Tibial nerve (tissue), 4 donors: ENCODE measurements at regions not wholly inside any gene's neighbourhood (a gene's known extent, or its start where the extent isn't known, plus 50 kb on each side); places are given as distances from the start of the nearest gene placed in this dataset.
"Not testable (repeated sequence)": the region's sequence is repeated elsewhere in the genome, so short reads cannot be mapped to it uniquely, and the experiment has no call there.

Experiments used
- DNase-seq, 2 donors: peaks; one replicate each; pipeline ENCODE4 v3.0.0-alpha.2; 2019; ENCODE audit warnings: low spot score in 2 of 2
- H3K27ac ChIP-seq, 4 donors: fragments of 200-600 bp; sonication (generic) in 3 of 4; one replicate each; pipeline ENCODE4 v1.5.1; 2017 to 2019; ENCODE audit warnings: mild to moderate bottlenecking in 1 of 4
- H3K27me3 ChIP-seq, 2 donors: fragments of 200-600 bp; sonication (generic) in 1 of 2; one replicate each; pipeline versions ENCODE4 v1.5.1 to v1.6.0; 2017 to 2019
- H3K36me3 ChIP-seq, 3 donors: fragments of 200-600 bp; sonication (generic); one replicate each; pipeline ENCODE4 v1.5.1; 2018 to 2019
- H3K4me1 ChIP-seq, 4 donors: fragments of 200-600 bp; sonication (generic) in 3 of 4; one replicate each; pipeline ENCODE4 v1.5.1; 2017 to 2019
- H3K4me3 ChIP-seq, 4 donors: fragments of 200-600 bp; sonication (generic) in 3 of 4; one replicate each; pipeline ENCODE4 v1.5.1; 2017 to 2019; ENCODE audit warnings: mild to moderate bottlenecking in 1 of 4, moderate library complexity in 1 of 4
- H3K9me3 ChIP-seq, 4 donors: fragments of 200-600 bp; sonication (generic) in 3 of 4; one replicate each; pipeline ENCODE4 v1.5.1; 2017 to 2019
- EP300 ChIP-seq, 2 donors: sonication (generic); formaldehyde crosslinking; IDR thresholded peaks; one replicate each; pipeline ENCODE4 v1.6.1; 2017; ENCODE audit warnings: antibody characterized with exemption in 2 of 2, mild to moderate bottlenecking in 1 of 2
- POLR2A ChIP-seq, 2 donors: fragments of 450-650 bp; IDR thresholded peaks; one replicate each; pipeline ENCODE4 v1.6.1; 2017; ENCODE audit warnings: antibody characterized with exemption in 2 of 2, mild to moderate bottlenecking in 2 of 2, moderate library complexity in 2 of 2
- WGBS, 2 donors: methylation state at CpG; one replicate each; pipeline ENCODE4 v1.1.5; 2018; 5-methylcytosine and 5-hydroxymethylcytosine counted together
- TF ChIP-seq, protein P1 (sequence below), 5 experiments: fragments of 200-600 bp in 3 of 5; fragments of 450-650 bp in 2 of 5; sonication (generic) in 3 of 5; IDR thresholded peaks; one replicate each; pipeline ENCODE4 v1.5.1; 2016 to 2019; ENCODE audit warnings: antibody characterized with exemption in 5 of 5, mild to moderate bottlenecking in 3 of 5, moderate library complexity in 2 of 5

DNA sequence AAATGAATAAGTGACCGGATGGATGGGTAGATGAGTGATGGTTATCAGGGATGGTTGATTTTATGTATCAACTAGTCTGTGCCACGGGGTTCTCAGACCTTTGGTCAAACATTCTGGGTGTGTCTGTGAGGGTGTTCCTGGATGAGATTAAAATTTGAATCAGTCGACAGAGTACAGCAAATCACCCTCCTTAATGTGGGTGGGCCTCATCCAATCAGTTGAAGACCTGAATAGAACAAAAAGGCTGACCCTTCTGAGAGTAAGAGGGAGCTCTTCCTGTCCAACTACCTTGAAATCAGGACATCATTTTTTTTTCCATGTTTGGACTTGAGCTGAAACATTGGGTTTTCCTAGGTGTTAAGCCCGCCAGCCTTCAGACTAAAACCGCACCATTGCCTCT lies 136.4 kb upstream of the ATXN1 start:
- H3K4me3 ChIP-seq, result no peak overlapping the region
- no peaks in the 10 kb centered on the region for H3K27me3 ChIP-seq
- peaks cover 0 to 25% (median 2%) of the 10 kb centered on the region in 4 donors for H3K9me3 ChIP-seq
- TF ChIP-seq POLR2A (IDR thresholded peaks at IDR 0.05) (no peak), EP300 (IDR thresholded peaks at IDR 0.05) (no peak)
- TF ChIP-seq, protein P1, sequence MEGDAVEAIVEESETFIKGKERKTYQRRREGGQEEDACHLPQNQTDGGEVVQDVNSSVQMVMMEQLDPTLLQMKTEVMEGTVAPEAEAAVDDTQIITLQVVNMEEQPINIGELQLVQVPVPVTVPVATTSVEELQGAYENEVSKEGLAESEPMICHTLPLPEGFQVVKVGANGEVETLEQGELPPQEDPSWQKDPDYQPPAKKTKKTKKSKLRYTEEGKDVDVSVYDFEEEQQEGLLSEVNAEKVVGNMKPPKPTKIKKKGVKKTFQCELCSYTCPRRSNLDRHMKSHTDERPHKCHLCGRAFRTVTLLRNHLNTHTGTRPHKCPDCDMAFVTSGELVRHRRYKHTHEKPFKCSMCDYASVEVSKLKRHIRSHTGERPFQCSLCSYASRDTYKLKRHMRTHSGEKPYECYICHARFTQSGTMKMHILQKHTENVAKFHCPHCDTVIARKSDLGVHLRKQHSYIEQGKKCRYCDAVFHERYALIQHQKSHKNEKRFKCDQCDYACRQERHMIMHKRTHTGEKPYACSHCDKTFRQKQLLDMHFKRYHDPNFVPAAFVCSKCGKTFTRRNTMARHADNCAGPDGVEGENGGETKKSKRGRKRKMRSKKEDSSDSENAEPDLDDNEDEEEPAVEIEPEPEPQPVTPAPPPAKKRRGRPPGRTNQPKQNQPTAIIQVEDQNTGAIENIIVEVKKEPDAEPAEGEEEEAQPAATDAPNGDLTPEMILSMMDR (IDR thresholded peaks at IDR 0.05), result no peak
- H3K27ac ChIP-seq, result no peak overlapping the region
- H3K4me1 ChIP-seq, result peaks cover 0 to 15% (median 4%) of the 10 kb centered on the region in 4 donors
- no peaks in the 10 kb centered on the region for H3K36me3 ChIP-seq
- DNase-seq, result no peak
- 94 to 95% methylated on average over 5 of the region's 5 CpGs for WGBS, 2 donors

DNA sequence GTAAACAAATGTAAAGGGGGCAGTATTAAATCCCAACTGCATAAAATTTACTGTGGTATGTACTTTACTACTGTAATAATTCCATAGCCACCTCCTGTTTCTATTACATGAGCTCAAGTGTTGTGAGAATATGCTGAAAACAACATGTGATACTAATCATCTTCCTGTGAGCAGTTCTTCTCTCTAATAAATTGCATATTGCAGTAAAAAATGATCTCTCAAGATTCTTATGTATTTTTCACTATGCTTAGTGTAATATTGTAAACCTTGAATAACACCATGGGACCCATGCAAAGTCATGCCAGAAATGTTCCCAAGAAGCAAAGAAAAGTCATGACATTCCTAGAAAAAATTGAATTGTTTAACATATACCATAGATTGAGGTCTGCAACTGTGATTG lies 133.0 kb upstream of the ATXN1 start:
- no peaks in the 10 kb centered on the region for H3K4me1 ChIP-seq
- H3K36me3 ChIP-seq, result no peaks in the 10 kb centered on the region
- H3K4me3 ChIP-seq, result no peak overlapping the region
- H3K27ac ChIP-seq, result no peak overlapping the region
- no peaks in the 10 kb centered on the region for H3K27me3 ChIP-seq
- DNase-seq, result no peak
- TF ChIP-seq POLR2A (IDR thresholded peaks at IDR 0.05) (no peak), EP300 (IDR thresholded peaks at IDR 0.05) (no peak)
- TF ChIP-seq, protein P1 (IDR thresholded peaks at IDR 0.05), result no peak
- H3K9me3 ChIP-seq, result peaks cover 0 to 25% (median 2%) of the 10 kb centered on the region in 4 donors

DNA sequence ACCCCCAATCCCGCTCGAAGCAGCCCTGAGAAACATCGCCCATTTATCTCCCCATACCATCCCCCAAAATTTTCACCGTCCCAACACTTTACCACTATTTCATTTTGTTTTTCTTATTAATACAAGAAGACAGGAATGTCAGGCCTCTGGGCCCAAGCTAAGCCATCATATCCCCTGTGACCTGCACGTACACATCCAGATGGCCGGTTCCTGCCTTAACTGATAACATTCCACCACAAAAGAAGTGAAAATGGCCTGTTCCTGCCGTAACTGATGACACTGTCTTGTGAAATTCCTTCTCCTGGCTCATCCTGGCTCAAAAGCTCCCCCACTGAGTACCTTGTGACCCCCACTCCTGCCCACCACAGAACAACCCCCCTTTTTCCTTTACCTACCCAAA lies 129.8 kb upstream of the ATXN1 start:
- not testable (repeated sequence) for H3K4me1 ChIP-seq, H3K27me3 ChIP-seq, H3K4me3 ChIP-seq, H3K27ac ChIP-seq, H3K36me3 ChIP-seq, DNase-seq
- WGBS, 2 donors, result 86 to 89% methylated on average over 7 of the region's 7 CpGs
- peaks cover 0 to 25% (median 2%) of the 10 kb centered on the region in 4 donors for H3K9me3 ChIP-seq

DNA sequence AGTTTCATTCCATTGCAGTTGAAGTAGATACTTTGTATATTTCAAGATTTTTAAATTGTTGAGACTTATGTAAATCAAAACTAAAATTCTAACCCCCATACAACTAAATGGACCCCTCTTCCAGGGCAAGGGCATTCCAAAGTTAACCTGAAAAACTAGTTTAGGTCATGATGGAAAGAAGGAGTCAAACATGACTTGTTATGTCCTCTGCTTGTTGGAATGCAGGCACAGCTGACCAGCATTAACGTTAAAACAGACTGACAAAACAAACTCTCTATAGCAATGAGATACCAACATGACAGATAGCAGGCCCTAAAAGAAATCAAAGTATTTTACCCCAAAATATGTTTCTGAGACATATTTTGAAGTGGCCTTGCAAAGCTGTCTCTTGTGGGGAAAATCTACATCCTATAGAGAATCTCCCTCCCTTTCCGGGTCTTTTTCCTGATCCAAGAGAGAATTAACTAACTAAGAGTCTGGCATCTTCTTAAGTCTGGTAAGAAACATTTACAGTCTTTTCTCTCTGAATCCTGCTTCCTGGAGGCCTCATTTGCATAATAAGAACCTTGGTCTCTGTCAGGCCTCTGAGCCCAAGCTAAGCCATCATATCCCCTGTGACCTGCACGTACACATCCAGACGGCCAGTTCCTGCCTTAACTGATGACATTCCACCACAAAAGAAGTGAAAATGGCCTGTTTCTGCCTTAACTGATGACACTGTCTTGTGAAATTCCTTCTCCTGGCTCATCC lies 124.3 kb upstream of the ATXN1 start:
- H3K36me3 ChIP-seq, result no peaks in the 10 kb centered on the region
- WGBS, 2 donors, result 69 to 71% methylated on average over 4 of the region's 4 CpGs

DNA sequence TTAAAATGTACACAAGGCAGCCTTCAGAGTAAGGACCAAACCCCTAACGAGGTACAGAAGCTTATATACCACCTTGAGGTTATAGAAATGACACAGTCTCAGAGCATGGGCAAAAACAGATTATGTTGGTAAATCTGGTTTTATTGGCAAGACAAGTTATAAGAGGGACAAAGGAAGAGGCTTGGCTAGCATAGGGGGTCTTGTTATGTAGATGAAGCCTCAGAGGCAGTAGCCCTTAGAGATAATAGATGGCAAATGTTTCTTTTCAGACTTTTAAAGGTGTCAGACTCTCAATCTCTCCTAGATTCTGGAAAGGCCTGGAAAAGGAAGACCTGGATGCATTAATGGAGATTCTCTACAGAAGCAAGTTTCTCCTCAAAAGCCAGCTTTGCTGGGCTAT lies 123.3 kb upstream of the ATXN1 start:
- H3K4me1 ChIP-seq, result no peaks in the 10 kb centered on the region
- no peaks in the 10 kb centered on the region for H3K36me3 ChIP-seq
- H3K27me3 ChIP-seq, result no peaks in the 10 kb centered on the region
- no peak for DNase-seq
- H3K4me3 ChIP-seq, result no peak overlapping the region
- 76 to 83% methylated on average over 1 of the region's 1 CpG for WGBS, 2 donors
- TF ChIP-seq EP300 (IDR thresholded peaks at IDR 0.05), result no peak
- TF ChIP-seq, protein P1 (IDR thresholded peaks at IDR 0.05), result no peak
- TF ChIP-seq POLR2A (IDR thresholded peaks at IDR 0.05), result no peak
- no peaks in the 10 kb centered on the region for H3K9me3 ChIP-seq
- no peak overlapping the region for H3K27ac ChIP-seq

More for the DNA sequence above, 124.3 kb upstream of the ATXN1 start:
- Histone ChIP-seq H3K4me1 (no peaks in the 10 kb centered on the region), H3K9me3 (no peaks in the 10 kb centered on the region), H3K4me3 (no peak overlapping the region), H3K27me3 (no peaks in the 10 kb centered on the region), H3K27ac (no peak overlapping the region)
- DNase-seq, result no peak
- TF ChIP-seq EP300 (IDR thresholded peaks at IDR 0.05) (no peak), POLR2A (IDR thresholded peaks at IDR 0.05) (no peak)
- TF ChIP-seq, protein P1 (IDR thresholded peaks at IDR 0.05), result no peak
